ENCODE measurements at regions not wholly inside any gene's neighbourhood (a gene's known extent, or its start where the extent isn't known, plus 50 kb on each side); places are given as distances from the start of the nearest gene placed in this dataset.

DNA sequence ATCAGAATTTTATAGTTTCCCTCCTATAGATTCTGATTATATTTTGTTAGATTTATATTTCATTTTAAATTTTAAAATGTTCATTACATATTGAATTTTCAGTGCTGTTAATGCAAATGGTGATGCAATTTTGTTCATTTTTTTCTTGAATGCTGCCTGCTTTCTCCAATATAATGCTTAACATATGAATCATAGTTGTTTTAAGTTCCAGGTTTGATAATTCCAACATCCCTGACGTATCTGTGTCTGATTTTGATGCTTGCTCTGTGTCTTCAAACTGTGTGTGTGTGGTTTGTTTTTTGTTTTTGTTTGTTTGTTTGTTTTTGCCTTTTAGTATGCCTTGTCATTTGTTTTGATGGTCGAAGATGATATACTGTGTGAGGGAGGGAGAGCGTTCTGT is 134.7 kb upstream of the ELAC2 start:
- TF ChIP-seq, protein P1, sequence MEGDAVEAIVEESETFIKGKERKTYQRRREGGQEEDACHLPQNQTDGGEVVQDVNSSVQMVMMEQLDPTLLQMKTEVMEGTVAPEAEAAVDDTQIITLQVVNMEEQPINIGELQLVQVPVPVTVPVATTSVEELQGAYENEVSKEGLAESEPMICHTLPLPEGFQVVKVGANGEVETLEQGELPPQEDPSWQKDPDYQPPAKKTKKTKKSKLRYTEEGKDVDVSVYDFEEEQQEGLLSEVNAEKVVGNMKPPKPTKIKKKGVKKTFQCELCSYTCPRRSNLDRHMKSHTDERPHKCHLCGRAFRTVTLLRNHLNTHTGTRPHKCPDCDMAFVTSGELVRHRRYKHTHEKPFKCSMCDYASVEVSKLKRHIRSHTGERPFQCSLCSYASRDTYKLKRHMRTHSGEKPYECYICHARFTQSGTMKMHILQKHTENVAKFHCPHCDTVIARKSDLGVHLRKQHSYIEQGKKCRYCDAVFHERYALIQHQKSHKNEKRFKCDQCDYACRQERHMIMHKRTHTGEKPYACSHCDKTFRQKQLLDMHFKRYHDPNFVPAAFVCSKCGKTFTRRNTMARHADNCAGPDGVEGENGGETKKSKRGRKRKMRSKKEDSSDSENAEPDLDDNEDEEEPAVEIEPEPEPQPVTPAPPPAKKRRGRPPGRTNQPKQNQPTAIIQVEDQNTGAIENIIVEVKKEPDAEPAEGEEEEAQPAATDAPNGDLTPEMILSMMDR (conservative IDR thresholded peaks at IDR 0.05; ENCODE audit: low read length) = no peak
- TF ChIP-seq EZH2phosphoT487 (IDR thresholded peaks at IDR 0.05; ENCODE audit: borderline replicate concordance) = no peak
